ENCODE measurements at regions not wholly inside any gene's neighbourhood (a gene's known extent, or its start where the extent isn't known, plus 50 kb on each side); places are given as distances from the start of the nearest gene placed in this dataset.

DNA sequence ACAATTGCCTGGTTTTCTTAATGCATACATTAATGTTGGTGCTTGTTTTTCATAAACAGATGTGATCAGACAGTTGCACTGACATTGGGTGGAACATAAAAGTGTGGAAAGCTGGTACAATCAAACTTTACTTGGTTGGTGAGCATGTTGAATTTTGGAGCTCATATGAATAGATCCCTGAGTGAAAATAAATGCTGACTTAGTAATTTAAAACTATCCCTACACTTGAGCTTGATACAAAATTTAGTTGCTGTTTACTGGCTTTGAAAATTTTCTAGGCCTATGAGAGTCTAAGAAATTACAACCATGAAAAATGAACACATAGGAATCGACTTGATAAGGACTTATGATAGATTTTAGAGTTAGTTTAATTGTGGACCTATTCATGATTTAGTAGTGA, 551.8 kb upstream of the PABPC4L start:
- no peak for TF ChIP-seq EZH2 (IDR thresholded peaks at IDR 0.05; ENCODE audit: insufficient read depth, poor library complexity, severe bottlenecking)
- TF ChIP-seq EZH2phosphoT487 (IDR thresholded peaks at IDR 0.05; ENCODE audit: insufficient read depth, low read depth), result no peak

Measured in GM23248 (cell line).